GM21737 (cell line): ENCODE measurements at regions not wholly inside any gene's neighbourhood (a gene's known extent, or its start where the extent isn't known, plus 50 kb on each side); places are given as distances from the start of the nearest gene placed in this dataset.
"Not testable (repeated sequence)": the region's sequence is repeated elsewhere in the genome, so short reads cannot be mapped to it uniquely, and the experiment has no call there.

Experiments
- ATAC-seq: cut with Tn5 transposase; IDR thresholded peaks from one replicate; pipeline ENCODE4 v1.9.1; 2021; ENCODE audit warnings: mild to moderate bottlenecking, moderate library complexity; ENCODE audit not compliant: unreplicated experiment

GRCh38 chr5:39721394-39721793, 296.6 kb upstream of the DAB2 start:
- ATAC-seq, result no peak

GRCh38 chr5:39720136-39720535, 295.4 kb upstream of the DAB2 start:
- ATAC-seq, result no peak

- ATAC-seq, result no peak
Observed at GRCh38 chr5:39717176-39717897, 292.6 kb upstream of the DAB2 start.

GRCh38 chr5:39716532-39717028, 291.8 kb upstream of the DAB2 start:
- ATAC-seq, result no peak

GRCh38 chr5:39714036-39714698, 289.4 kb upstream of the DAB2 start:
- no peak for ATAC-seq

- ATAC-seq, result no peak
Observed at GRCh38 chr5:39713250-39713916, 288.6 kb upstream of the DAB2 start.

- no peak for ATAC-seq
Observed at GRCh38 chr5:39712316-39713249, 287.8 kb upstream of the DAB2 start.

GRCh38 chr5:39711821-39712220, 287.0 kb upstream of the DAB2 start:
- ATAC-seq, result no peak

- no peak for ATAC-seq
Observed at GRCh38 chr5:39709032-39709431, 284.3 kb upstream of the DAB2 start.

- no peak for ATAC-seq
Observed at GRCh38 chr5:39702928-39703327, 278.1 kb upstream of the DAB2 start.

GRCh38 chr5:39700523-39700922, 275.7 kb upstream of the DAB2 start:
- ATAC-seq, result no peak

- ATAC-seq, result no peak
Observed at GRCh38 chr5:39698838-39699560, 274.2 kb upstream of the DAB2 start.

- ATAC-seq, result no peak
Observed at GRCh38 chr5:39697881-39698280, 273.1 kb upstream of the DAB2 start.

GRCh38 chr5:39696672-39697398, 272.1 kb upstream of the DAB2 start:
- no peak for ATAC-seq

GRCh38 chr5:39691993-39692392, 267.2 kb upstream of the DAB2 start:
- no peak for ATAC-seq

GRCh38 chr5:39691136-39691535, 266.4 kb upstream of the DAB2 start:
- ATAC-seq, result no peak

GRCh38 chr5:39689919-39690318, 265.1 kb upstream of the DAB2 start:
- ATAC-seq, result no peak

GRCh38 chr5:39687924-39688323, 263.1 kb upstream of the DAB2 start:
- not testable (repeated sequence) for ATAC-seq

- ATAC-seq, result no peak
Observed at GRCh38 chr5:39680213-39680612, 255.4 kb upstream of the DAB2 start.
